Fibroblast of peridontal ligament (primary cell): ENCODE measurements at regions not wholly inside any gene's neighbourhood (a gene's known extent, or its start where the extent isn't known, plus 50 kb on each side); places are given as distances from the start of the nearest gene placed in this dataset.

Source experiments
- DNase-seq: peaks from one replicate; pipeline ENCODE4 v3.0.0-alpha.2; 2010; ENCODE audit errors: extremely low read depth

DNA sequence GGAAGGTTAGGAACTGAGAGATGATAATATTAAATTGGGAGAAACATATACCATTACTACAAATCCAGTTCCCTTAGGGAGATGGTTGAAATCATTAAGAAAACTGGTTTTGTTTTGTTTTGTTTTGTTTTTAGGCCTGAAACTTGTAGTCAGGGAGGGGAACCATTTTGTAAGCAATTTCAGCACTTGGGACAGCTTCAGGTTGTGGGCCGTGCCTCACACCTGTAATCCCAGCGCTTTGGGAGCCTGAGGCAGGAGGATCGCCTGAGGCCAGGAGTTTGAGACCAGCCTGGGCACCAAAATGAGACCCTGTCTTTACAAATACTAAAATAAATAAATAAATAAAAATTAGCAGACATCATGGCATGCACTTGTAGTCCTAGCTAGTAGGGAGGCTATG is 694.3 kb upstream of the NR5A2 start:
- no peak for DNase-seq

DNA sequence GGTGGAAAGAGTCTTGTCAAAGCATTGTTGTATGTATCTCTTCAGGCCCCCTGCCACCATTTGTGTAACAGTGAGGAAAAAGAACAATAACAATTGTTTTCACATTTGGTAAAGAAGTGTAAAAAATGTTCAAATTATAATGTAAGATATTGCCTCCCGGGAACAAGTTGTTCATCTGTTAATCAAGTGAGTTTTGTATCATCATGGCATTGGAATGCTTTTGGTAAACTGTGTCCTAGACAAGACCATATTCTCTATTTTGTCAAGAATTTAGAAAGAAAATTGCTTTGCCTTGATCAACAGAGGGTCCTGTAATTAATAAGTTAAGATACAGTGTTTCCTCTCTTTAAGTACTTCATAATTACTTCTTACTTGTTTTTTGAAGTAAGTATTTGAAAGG is 692.0 kb upstream of the NR5A2 start:
- DNase-seq, result peak; percentile 4

DNA sequence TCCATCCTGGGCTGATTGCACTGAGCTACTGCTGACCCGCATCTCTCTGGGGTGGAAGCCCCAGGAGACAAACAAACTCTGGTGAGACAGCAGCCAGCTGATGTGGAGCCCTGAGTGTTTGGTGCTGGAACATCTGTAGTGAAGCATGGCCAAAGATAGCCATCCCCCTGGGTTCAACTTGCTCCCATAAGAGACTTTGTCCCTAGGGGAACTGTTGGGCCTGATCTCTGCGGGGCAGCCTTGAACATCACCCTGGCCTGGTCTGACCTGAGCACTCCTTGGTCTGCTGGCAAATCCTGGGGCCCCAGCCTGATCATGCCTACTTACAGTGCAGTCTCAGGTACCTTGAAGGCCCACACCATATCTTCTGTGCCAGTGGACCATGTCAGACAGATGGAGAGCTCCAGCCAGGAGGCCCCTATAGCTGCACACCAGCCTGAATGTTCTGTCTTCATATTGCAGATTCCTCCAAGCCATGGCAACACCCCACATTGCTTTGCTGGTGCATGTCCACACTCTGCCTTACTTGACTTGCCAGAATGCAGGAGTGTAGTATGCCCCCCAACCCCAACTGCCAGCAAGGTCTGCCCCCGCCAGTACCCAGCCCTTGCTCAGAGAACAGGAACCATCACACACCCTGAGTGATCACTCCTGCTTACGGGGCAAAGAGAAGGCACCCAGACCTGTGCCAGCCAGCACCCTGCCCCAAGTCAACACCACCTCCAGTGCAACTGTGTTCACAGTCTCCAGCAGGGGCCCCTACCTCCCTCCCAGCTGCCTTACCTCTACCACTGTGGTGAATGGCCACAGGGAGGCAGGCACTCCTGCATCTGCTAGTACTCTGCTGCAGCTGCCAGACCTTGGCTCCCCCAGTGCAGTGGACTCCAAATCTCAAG is 690.5 kb upstream of the NR5A2 start:
- DNase-seq, result no peak

DNA sequence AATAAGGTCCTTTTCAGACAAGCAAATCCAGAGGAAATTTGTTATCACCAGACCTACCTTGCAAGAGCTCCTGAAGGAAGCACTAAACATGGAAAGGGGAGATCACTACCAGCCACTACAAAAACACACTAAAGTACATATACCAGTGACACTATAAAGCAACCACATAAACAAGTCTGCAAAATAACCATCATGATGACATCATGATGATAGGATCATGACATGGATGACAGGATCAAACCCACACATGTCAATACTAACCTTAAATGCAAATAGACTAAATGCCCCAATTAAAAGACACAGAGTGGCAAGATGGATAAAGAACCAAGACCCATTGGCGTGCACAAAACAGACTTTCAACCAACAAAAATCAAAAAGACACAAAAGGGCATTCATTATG is 688.8 kb upstream of the NR5A2 start:
- no peak for DNase-seq

DNA sequence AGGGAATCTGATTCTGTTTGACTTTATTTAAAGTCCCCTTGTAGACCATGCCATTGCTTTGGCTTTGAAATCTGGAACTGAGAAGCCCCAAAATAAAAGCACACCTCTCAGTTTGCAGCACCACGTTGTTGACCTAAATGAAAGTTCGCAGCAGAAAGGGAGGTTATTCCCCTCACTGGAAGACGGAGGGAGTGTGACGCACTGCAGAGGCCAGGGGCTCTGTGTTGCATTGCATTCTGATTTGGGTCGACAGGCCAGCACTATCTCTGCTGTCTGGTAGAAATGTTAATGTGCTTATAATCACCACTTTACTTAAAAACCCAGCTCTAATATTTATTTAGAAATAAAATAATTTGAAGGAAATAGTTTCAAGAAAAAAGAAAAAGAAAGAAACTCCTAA is 675.2 kb upstream of the NR5A2 start:
- no peak for DNase-seq

DNA sequence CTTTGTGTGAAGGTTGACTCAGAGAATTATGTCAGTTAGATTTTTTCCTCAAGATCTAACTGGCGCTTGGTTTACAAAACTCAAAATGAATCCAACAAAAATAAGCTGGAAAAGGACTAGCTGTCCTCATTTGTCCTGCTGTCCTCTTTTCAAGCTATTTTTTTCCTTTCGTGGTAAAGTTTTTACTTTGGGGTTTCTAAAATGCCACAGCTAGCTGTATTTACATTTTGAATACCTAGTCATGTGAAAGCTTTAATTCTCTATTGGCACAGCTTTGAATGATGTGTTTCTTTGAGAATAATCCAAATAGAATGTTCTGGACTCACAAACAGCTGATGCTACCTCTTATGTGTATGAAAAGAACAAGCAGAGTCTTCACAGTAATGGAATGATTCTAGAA is 673.6 kb upstream of the NR5A2 start:
- DNase-seq, result peak; percentile 10

DNA sequence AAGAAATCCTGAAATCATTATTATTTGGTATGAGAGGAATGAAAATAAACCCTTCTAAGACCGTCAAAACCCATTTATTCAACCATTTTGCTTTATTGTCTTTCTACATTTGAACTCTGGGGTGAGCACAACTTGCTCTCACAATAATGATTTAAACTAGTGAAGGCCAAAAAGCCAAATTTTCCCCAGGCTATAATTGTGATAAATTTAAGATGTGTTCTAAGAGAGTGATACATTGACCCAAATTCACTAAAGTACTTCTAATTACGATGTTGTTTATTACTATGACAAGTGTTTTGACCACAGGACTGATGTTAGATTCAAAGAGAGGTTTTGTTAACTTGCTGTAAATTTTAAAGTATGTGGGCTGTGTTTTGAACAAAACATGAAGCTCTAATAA is 670.9 kb upstream of the NR5A2 start:
- DNase-seq, result no peak

DNA sequence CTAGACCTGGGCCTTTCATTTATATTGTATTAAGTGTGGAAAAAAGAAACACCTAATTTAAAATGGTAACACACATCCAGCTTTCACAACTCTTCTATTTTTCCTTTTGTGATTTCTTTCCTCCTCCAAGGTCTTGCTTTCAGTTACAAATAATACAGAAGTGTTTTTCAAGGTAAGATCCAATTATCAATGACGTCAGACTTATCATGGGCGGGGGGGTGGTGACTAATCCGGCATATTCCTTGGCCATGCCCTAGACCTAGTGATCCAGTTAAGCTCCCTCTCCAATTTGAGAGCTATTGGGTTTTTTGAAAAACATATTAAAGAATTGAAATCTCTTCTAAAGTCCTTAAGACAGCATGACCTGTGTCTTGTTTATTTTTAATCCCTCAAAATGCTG is 669.9 kb upstream of the NR5A2 start:
- DNase-seq, result no peak

DNA sequence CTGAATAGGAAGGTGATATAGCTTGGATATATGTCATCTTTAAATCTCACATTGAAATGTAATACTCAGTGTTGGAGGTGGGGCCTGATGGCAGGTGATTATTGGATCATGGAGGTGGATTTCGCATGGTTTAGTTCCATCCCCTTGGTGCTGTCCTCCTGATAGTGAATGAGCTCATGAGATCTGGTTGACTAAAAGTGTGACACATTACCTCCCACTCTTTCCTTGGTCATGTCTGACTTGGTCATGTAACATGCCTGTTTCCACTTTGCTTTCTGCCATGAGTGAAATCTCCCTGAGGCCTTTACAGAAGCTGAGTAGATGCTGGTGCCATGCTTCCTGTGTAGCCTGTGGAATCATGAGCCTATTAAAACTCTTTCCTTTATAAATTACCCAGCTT is 664.5 kb upstream of the NR5A2 start:
- DNase-seq, result no peak

DNA sequence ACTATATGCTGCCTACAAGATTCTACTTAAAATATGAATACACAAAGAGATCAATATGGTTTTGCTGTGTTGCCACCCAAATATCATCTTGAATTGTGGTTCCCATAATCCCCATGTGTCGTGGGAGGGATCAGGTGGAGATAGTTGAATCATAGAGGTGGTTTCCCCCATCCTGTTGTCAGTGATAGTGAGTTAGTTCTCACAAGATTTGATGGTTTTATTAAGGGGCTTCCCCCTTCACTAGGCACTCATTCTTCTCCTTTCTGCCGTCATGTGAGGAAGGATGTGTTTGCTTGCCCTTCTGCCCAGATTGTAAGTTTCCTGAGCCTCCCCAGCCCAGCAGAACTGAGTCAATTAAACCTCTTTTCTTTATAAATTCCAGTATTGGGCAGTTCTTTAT is 654.4 kb upstream of the NR5A2 start:
- no peak for DNase-seq

DNA sequence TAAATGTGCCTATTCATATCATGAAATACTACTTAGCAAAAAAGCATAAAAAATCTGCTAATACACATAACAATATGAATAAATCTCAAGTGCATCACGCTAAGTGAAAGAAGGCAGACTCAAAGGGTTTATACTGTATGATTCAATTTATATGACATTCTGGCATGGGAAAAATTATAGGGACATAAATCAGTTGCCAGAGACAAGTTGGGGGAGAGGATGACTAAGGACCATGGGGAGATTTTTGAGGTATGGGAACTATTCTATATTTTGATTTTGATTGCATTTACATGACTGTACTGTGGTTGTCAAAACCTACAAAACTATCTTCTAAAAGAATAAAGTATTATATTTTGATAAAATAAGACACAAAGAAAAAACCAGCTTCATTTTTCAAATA is 650.3 kb upstream of the NR5A2 start:
- no peak for DNase-seq

DNA sequence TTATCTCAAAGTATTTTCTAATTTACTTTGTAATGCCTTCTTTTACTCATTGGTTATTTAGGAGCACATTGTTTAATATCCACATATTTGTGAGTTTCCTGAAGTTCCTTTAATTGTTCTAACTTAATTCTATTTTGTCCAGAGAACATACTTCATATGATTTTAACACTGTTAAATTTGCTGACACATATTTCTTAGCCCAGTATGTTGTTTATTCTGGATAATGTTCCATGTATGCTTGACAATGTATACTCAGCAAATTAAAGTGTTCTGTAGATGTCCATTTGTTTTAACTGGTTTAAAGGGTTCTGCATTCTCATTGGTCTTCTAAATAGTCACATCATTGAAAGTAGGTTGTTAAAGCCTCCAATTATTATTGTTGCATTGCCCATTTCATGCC is 643.7 kb upstream of the NR5A2 start:
- DNase-seq, result no peak

DNA sequence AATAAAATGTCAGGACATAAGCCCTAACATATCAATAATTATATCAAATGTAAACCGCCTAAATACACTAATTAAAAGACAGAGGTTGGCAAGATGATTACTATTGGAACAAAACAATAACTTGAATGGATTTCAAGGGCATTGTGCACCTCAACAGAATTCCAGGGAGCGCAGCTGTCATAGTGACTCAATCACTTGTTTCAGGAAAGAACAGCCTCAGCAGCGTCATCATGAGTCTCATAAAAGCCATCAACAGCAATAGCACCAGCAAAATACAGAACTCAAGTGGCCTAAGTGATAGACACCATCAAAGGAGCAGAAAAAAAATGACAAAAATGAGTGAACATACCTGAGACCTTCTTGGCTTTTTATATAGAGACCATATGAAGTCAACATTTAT is 632.7 kb upstream of the NR5A2 start:
- no peak for DNase-seq

DNA sequence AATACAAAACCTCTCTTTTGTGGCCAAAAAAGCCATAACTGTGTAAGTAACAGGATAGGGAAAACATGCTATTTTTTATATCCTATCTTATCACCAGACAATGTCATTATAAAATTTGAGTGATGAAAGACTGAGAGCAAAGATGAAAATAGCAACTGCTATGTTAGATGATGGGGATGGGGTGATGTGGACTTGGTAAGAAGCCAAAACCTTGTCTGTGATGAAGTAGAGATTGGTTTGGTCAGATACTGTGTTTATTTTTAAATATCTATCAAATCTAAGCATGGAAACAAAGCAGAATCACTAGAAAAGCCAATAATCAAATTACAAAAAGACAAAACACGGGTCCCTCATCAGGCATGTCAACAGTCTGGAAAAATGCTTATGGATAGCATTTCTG is 631.1 kb upstream of the NR5A2 start:
- no peak for DNase-seq

DNA sequence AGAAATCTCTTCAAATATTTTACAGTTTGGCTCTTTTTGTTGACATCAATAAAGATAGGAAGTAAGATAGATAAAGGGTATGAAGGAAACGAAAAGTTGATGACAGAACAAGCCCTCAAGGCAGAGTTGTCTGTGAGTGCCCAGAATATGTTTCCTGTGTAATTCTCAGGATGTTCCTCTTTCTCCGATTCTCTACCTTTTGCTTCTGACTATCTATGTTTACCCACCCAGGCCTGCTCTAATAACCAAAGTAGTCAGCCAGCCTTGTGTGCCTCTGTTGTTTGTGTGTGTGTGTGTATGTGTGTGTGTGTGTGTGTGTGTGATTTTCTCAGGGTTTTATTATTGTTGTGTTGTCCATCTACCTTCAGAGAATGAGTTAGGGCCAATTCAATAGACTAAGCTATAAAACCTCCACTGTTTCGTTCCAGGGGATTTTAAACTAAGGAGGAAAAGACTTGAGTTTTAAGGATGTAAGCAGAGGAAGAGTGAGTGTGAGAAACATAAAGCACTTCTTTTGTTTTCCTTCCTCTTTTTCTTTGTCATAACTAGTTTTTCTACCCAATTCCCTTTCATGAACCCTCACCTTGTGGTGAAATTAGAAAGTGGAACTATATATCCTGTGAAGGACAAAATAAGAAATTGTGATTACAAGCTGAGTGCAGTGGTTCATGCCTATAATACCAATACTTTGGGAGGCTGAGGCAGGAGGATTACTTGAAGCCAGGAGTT is 627.4 kb upstream of the NR5A2 start:
- DNase-seq, result no peak

DNA sequence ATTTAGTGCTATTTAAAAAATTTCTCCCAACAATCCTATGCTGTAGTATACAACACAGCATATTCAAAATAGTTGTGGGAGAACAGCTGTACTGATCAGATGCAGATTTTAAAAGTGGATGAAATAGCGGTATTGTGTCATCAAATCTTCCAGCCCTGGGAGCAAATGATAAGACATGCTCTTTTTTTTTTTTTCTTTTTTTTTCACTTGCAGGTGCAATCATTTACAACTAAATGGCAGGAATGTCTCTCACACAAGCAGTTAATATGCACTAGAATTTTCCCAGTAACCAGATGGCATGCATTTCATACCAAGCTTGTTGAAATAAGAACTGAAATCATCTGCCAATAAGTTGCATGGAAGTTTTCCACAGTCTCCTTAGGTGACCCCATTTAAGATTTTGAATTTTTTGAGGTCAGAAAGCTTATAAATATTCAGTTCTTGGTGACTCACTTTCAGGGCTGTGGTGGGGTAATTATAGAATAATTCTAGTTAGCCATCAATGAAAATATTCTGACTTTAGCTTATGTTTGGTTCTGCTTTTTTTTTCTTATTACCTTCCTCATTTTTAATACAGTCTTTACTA is 623.9 kb upstream of the NR5A2 start:
- DNase-seq, result peak; percentile 91

DNA sequence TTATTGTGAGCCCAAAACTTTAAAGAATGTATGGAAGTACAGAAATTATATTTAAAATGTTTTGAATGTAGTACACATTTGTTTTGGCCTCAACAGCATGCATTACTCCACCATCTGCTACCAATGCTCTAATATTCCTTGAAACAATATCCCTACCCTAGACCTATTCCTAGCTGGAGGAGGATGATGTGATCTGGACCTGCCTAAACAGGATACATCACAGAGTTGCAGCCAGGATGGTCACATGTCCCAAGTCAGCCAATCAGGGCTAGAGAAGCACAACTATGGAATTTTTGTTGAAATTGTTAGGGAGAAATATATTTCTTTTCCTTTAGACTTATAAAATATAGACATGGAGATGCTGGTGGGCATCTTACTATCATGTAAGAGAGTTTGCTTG is 623.3 kb upstream of the NR5A2 start:
- DNase-seq, result peak; percentile 57

DNA sequence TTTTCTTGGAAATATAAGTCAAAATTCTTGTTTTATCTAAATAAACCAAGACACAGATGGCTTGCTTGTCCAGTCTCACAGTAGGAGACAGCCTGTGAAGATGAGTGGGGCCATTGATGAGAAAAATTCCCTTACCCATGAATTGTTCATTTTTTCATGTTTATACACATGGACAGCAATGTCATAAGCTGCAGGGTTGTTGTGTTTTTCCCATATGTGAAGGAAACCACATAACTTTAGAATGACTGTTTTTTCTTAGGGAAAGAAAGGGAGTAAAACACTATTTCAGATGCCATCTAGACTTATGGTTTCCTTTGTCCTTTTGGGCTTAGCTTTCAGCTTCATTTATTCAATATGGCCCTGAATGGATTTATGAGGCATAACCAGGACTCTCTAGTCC is 622.5 kb upstream of the NR5A2 start:
- peak; percentile 28 for DNase-seq

DNA sequence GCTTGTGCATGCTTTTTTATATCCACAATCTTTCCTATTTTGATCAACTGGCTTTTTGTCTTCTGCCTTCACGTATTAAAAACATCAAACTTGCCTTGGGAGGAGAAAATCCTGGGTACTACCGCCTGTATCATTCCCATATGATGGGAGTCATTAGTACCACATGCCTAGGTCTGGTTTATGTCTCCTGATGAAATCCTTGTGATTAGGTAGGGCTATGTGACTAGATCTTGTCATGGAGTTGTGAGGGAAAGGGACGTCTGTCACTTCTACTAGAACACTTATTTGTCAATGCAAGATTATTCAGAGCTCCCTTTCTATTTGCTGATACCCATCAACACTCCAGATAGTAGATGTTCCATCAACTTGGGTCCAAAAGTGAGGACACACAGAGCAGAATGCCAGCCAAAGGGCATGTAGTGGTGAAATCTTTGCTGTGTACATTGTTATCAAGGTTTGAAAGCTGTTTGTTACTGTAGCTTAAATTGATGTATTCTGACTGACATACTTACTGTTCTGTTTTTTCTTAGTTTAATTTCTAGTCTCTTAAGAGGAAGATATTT is 621.8 kb upstream of the NR5A2 start:
- no peak for DNase-seq

DNA sequence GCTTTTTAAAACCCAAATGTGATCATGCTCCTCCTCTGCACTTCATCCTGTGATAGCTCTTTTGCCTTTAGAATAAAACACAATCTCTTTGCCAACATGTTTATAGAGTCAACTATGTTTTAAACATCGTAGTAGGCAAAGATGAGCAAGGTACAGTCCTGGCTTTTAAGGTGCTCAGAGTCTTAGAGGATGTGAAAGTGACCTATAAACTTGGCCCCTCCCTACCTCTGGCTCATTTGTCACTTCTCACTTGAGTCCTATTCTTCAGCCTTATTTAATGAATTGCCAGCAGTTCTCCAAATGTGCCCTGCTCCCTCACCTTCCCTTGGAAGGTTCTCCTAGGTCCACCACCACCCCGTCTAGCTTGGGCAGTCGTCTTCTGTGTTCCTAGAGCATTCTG is 617.0 kb upstream of the NR5A2 start:
- DNase-seq, result no peak

DNA sequence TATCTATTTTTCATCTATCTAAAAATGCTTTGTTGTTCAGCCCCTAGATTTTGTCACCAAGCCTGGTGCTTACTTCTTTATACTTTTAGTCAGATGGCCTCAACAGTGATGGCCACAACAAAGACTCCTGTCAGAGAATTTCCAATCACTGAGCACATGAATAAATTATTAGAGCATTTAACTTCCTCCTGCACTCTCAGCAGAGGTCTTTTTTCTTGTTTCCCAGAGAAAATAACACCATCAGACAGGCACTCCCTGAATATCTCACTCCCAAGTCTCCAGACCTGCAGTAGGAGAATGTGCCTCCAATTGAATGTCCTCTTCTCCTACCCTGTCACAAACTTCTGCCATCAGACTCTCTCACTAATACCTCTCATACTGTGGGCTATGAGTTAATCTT is 616.0 kb upstream of the NR5A2 start:
- DNase-seq, result no peak

DNA sequence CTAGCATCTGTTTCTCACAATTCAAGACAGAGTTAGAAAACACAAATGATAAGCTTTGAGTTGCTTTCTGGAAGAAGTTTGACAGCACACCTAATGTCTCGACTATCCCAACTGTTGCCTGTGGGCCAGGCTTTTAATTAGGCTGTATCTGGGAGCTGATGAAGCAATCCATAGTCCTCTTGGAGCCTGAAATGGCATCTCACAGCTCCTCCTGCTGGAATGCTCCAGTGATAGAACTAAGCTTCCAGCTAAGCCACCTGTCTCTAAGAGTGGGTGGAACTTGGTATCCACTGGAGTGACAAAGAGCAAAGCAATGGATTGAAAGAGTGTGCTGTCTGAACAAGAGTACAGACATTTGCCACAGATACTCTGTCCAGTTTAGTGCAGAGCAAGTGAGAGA is 605.3 kb upstream of the NR5A2 start:
- peak; percentile 17 for DNase-seq

DNA sequence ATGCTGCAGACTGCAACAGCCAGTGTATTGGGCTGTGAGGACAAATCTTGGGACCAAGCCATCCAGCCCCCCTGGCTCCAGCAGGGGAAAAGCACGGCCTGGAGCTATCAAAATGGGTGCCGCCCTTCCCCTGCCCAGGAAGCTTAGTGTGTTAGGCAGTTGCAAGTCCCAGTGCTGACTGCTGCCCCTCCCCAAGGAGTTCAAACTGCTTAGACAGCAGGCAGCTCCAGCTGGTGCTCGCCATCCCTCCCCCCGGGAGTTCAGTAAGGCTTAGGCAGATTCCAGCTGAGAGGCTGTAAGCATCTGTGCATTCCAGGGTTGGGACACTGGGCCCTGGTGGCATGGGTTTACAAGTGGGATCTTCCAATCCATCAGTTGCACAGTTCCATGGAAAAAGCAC is 579.6 kb upstream of the NR5A2 start:
- DNase-seq, result no peak
